ENCODE measurements at regions not wholly inside any gene's neighbourhood (a gene's known extent, or its start where the extent isn't known, plus 50 kb on each side); places are given as distances from the start of the nearest gene placed in this dataset.

- TF ChIP-seq NFYA (IDR thresholded peaks at IDR 0.05; ENCODE audit: borderline replicate concordance, low read depth, low read length) (no peak), ZNF24 (IDR thresholded peaks at IDR 0.05) (no peak), NFYB (IDR thresholded peaks at IDR 0.05; ENCODE audit: insufficient read depth, low read depth, low read length) (no peak), TCF7 (IDR thresholded peaks at IDR 0.05; ENCODE audit: borderline replicate concordance) (no peak), MTA3 (IDR thresholded peaks at IDR 0.05; ENCODE audit: borderline replicate concordance, low read length) (no peak), CBX5 (IDR thresholded peaks at IDR 0.05; ENCODE audit: low read depth) (no peak), YBX1 (IDR thresholded peaks at IDR 0.05) (no peak), ZZZ3 (IDR thresholded peaks at IDR 0.05; ENCODE audit: control insufficient read depth, insufficient read length, low read depth) (no peak)
- TF ChIP-seq, protein P1, sequence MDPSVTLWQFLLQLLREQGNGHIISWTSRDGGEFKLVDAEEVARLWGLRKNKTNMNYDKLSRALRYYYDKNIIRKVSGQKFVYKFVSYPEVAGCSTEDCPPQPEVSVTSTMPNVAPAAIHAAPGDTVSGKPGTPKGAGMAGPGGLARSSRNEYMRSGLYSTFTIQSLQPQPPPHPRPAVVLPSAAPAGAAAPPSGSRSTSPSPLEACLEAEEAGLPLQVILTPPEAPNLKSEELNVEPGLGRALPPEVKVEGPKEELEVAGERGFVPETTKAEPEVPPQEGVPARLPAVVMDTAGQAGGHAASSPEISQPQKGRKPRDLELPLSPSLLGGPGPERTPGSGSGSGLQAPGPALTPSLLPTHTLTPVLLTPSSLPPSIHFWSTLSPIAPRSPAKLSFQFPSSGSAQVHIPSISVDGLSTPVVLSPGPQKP (IDR thresholded peaks at IDR 0.05; ENCODE audit: low read depth, low read length) = no peak
- RAD21 ChIA-PET (ENCODE audit: unreplicated experiment) = no interaction called here
- SMC1A ChIA-PET (ENCODE audit: uncharacterized antibody, unreplicated experiment) = interaction anchor here (0.6 kb wide), 1 partner anchor 164 kb away, joined by 3 read pairs; no protein-coding TSS in a partner anchor
- Histone ChIP-seq H4K20me1 (ENCODE audit: control insufficient read depth, insufficient read depth) (no peaks in the 10 kb centered on the region), H3K9ac (ENCODE audit: control insufficient read depth, insufficient read depth, low read length) (no peak overlapping the region), H3K4me1 (ENCODE audit: control insufficient read depth, insufficient read depth, low read length) (no peaks in the 10 kb centered on the region), H3K27ac (ENCODE audit: control insufficient read depth, insufficient read depth) (no peak overlapping the region), H3K4me2 (ENCODE audit: control insufficient read depth, insufficient read depth) (no peak overlapping the region), H2AFZ (ENCODE audit: control insufficient read depth, low read depth, low read length) (no peak overlapping the region), H3K9me3 (replicated peaks; ENCODE audit: control insufficient read depth, insufficient read depth, low read length) (no peaks in the 10 kb centered on the region; the same call in 2 of the 3 replicates), H3K79me2 (ENCODE audit: control insufficient read depth, insufficient read depth, low read length) (no peaks in the 10 kb centered on the region), H3K36me3 (ENCODE audit: control insufficient read depth in 2 of 2, insufficient read depth in 2 of 2, low read length in 1 of 2) (no peaks in the 10 kb centered on the region), H3K27me3 (replicated peaks in 1 of 2; ENCODE audit: control insufficient read depth in 2 of 2, insufficient read depth in 2 of 2, low read length in 1 of 2) (no peaks in the 10 kb centered on the region), H3K4me3 (no peak overlapping the region)
- CTCF ChIA-PET = interaction anchor here (0.6 kb wide), 1 partner anchor 134 kb away, joined by 3 read pairs; no protein-coding TSS in a partner anchor
- in situ Hi-C loops (cut with MboI) (no loop called here), intact Hi-C loops (cut with micrococcal nuclease; ENCODE audit: unreplicated experiment) (no loop called here)
- POLR2A ChIA-PET = interaction anchor here (0.6 to 0.7 kb wide), 3 partner anchors 15 to 498 kb away, joined by 4 to 7 read pairs (median 5); no protein-coding TSS in a partner anchor
- 52% methylated on average over 5 of the region's 5 CpGs for WGBS (ENCODE audit: insufficient coverage, insufficient replicate concordance, low lambda C conversion rate, missing lambda C conversion rate)
- DNase-seq (ENCODE audit: low read depth, low spot score) (no peak), FAIRE-seq (no peak), ATAC-seq (no peak)
- BruUV-seq (replicated peaks) = no TSS peak
Observed at GRCh38 chr6:15102241-15102640, 143.6 kb upstream of the JARID2 start.

Data from GM12878 (cell line).